ENCODE measurements at regions not wholly inside any gene's neighbourhood (a gene's known extent, or its start where the extent isn't known, plus 50 kb on each side); places are given as distances from the start of the nearest gene placed in this dataset.

GRCh38 chr5:86997516-86997915 is 270.2 kb upstream of the RASA1 start:
- Histone ChIP-seq H3K36me3 (no peaks in the 10 kb centered on the region), H3K4me1 (no peaks in the 10 kb centered on the region), H3K27me3 (no peaks in the 10 kb centered on the region), H3K4me3 (ENCODE audit: low read depth, low read length) (no peak overlapping the region), H3K9me3 (no peaks in the 10 kb centered on the region)
- DNase-seq, result no peak
- no peak for TF ChIP-seq CTCF (IDR thresholded peaks at IDR 0.05; ENCODE audit: low read depth, low read length)

- TF ChIP-seq CTCF (IDR thresholded peaks at IDR 0.05; ENCODE audit: low read depth, low read length), result no peak
- no peaks in the 10 kb centered on the region for H3K36me3 ChIP-seq
- no peaks in the 10 kb centered on the region for H3K9me3 ChIP-seq
- H3K4me1 ChIP-seq, result no peaks in the 10 kb centered on the region
- no peaks in the 10 kb centered on the region for H3K27me3 ChIP-seq
- H3K4me3 ChIP-seq (ENCODE audit: low read depth, low read length), result no peak overlapping the region
- no peak for DNase-seq
Measured at GRCh38 chr5:86999951-87000350, 267.7 kb upstream of the RASA1 start.

- no peaks in the 10 kb centered on the region for H3K4me1 ChIP-seq
- H3K4me3 ChIP-seq (ENCODE audit: low read depth, low read length), result no peak overlapping the region
- H3K9me3 ChIP-seq, result no peaks in the 10 kb centered on the region
- no peak for DNase-seq
- no peaks in the 10 kb centered on the region for H3K36me3 ChIP-seq
- no peaks in the 10 kb centered on the region for H3K27me3 ChIP-seq
- TF ChIP-seq CTCF (IDR thresholded peaks at IDR 0.05; ENCODE audit: low read depth, low read length), result no peak
Measured at GRCh38 chr5:87002485-87002884, 265.2 kb upstream of the RASA1 start.

GRCh38 chr5:87004101-87004500 is 263.6 kb upstream of the RASA1 start:
- H3K4me3 ChIP-seq (ENCODE audit: low read depth, low read length), result no peak overlapping the region
- TF ChIP-seq CTCF (IDR thresholded peaks at IDR 0.05; ENCODE audit: low read depth, low read length), result no peak
- no peak for DNase-seq
- H3K9me3 ChIP-seq, result no peaks in the 10 kb centered on the region
- no peaks in the 10 kb centered on the region for H3K4me1 ChIP-seq
- no peaks in the 10 kb centered on the region for H3K36me3 ChIP-seq
- H3K27me3 ChIP-seq, result no peaks in the 10 kb centered on the region

- TF ChIP-seq CTCF (IDR thresholded peaks at IDR 0.05; ENCODE audit: low read depth, low read length), result no peak
- no peak overlapping the region for H3K4me3 ChIP-seq (ENCODE audit: low read depth, low read length)
- H3K4me1 ChIP-seq, result no peaks in the 10 kb centered on the region
- no peaks in the 10 kb centered on the region for H3K36me3 ChIP-seq
- H3K9me3 ChIP-seq, result no peaks in the 10 kb centered on the region
- H3K27me3 ChIP-seq, result no peaks in the 10 kb centered on the region
- no peak for DNase-seq
Measured at GRCh38 chr5:87007737-87008136, 259.9 kb upstream of the RASA1 start.

GRCh38 chr5:87008751-87009560 is 258.7 kb upstream of the RASA1 start:
- no peak for TF ChIP-seq CTCF (IDR thresholded peaks at IDR 0.05; ENCODE audit: low read depth, low read length)
- no peak overlapping the region for H3K4me3 ChIP-seq (ENCODE audit: low read depth, low read length)
- H3K27me3 ChIP-seq, result no peaks in the 10 kb centered on the region
- H3K9me3 ChIP-seq, result no peaks in the 10 kb centered on the region
- no peaks in the 10 kb centered on the region for H3K36me3 ChIP-seq
- DNase-seq, result no peak
- H3K4me1 ChIP-seq, result no peaks in the 10 kb centered on the region
